HEK293T (cell line): ENCODE measurements at regions not wholly inside any gene's neighbourhood (a gene's known extent, or its start where the extent isn't known, plus 50 kb on each side); places are given as distances from the start of the nearest gene placed in this dataset.

ENCODE experiments used
- CTCF ChIA-PET: fragments of 350-600 bp; formaldehyde crosslinking; extraction: SDS; loops from one replicate; lab custom pipeline; 2021; ENCODE audit warnings: antibody characterized with exemption, inconsistent platforms; lab: Yijun Ruan, JAX
- POLR2A ChIA-PET: fragments of 350-600 bp; formaldehyde crosslinking; extraction: SDS; loops from one replicate; lab custom pipeline; 2020; ENCODE audit warnings: antibody characterized with exemption, inconsistent platforms; lab: Yijun Ruan, JAX
- DNase-seq: peaks from one replicate; pipeline ENCODE4 v3.0.0; 2012; ENCODE audit warnings: mixed read lengths; ENCODE audit errors: extremely low spot score
- ARNT ChIP-seq: fragments of 450-650 bp; IDR thresholded peaks from 2 replicates; pipeline ENCODE4 v1.6.1; 2017; ENCODE audit warnings: mild to moderate bottlenecking
- BHLHE40 ChIP-seq: fragments of 450-650 bp; IDR thresholded peaks from 2 replicates; pipeline ENCODE4 v1.6.1; 2016; ENCODE audit warnings: mild to moderate bottlenecking, moderate library complexity, borderline replicate concordance
- CTBP1 ChIP-seq: fragments of 450-650 bp; IDR thresholded peaks from 2 replicates; pipeline ENCODE4 v1.6.1; 2016; ENCODE audit warnings: borderline replicate concordance
- ELF4 ChIP-seq: fragments of 450-650 bp; IDR thresholded peaks from 2 replicates; pipeline ENCODE4 v1.6.1; 2017; ENCODE audit warnings: antibody characterized with exemption
- FOXA1 ChIP-seq: fragments of 450-650 bp; IDR thresholded peaks from 2 replicates; pipeline ENCODE4 v1.6.1; 2016; ENCODE audit warnings: mild to moderate bottlenecking
- FOXK2 ChIP-seq: fragments of 450-650 bp; IDR thresholded peaks from 2 replicates; pipeline ENCODE4 v1.6.1; 2016; ENCODE audit warnings: mild to moderate bottlenecking
- FOXM1 ChIP-seq: fragments of 450-650 bp; IDR thresholded peaks from 2 replicates; pipeline ENCODE4 v1.6.1; 2017; ENCODE audit warnings: mild to moderate bottlenecking, borderline replicate concordance
- HDGF ChIP-seq: fragments of 450-650 bp; IDR thresholded peaks from 2 replicates; pipeline ENCODE4 v1.6.1; 2017; ENCODE audit warnings: antibody characterized with exemption, borderline replicate concordance
- L3MBTL2 ChIP-seq: fragments of 450-650 bp; conservative IDR thresholded peaks from 2 replicates; pipeline ENCODE4 v1.6.1; 2016; ENCODE audit warnings: mild to moderate bottlenecking
- LEF1 ChIP-seq: fragments of 450-650 bp; IDR thresholded peaks from 2 replicates; pipeline ENCODE4 v1.6.1; 2017; ENCODE audit warnings: mild to moderate bottlenecking, borderline replicate concordance
- NFRKB ChIP-seq: fragments of 450-650 bp; IDR thresholded peaks from 2 replicates; pipeline ENCODE4 v1.6.1; 2016; ENCODE audit warnings: mild to moderate bottlenecking, moderate library complexity
- PKNOX1 ChIP-seq: fragments of 450-650 bp; IDR thresholded peaks from 2 replicates; pipeline ENCODE4 v1.6.1; 2016
- SP1 ChIP-seq: fragments of 450-650 bp; IDR thresholded peaks from 2 replicates; pipeline ENCODE4 v1.6.1; 2017
- SUZ12 ChIP-seq: fragments of 450-650 bp; IDR thresholded peaks from 2 replicates; pipeline ENCODE4 v1.6.1; 2016; ENCODE audit warnings: mild to moderate bottlenecking
- TARDBP ChIP-seq: fragments of 450-650 bp; IDR thresholded peaks from 2 replicates; pipeline ENCODE4 v1.6.1; 2016
- ZNF384 ChIP-seq: fragments of 450-650 bp; IDR thresholded peaks from 2 replicates; pipeline ENCODE4 v1.6.1; 2016

- TF ChIP-seq NFRKB: no peak
- TF ChIP-seq TARDBP: no peak
- TF ChIP-seq PKNOX1: no peak
- no peak for TF ChIP-seq L3MBTL2
- TF ChIP-seq HDGF: no peak
- no peak for TF ChIP-seq FOXK2
- no peak for TF ChIP-seq ZNF384
- no peak for TF ChIP-seq FOXA1
- TF ChIP-seq SUZ12: no peak
- TF ChIP-seq CTBP1: no peak
- no peak for TF ChIP-seq LEF1
- no peak for TF ChIP-seq ELF4
- ChIA-PET POLR2A (no interaction called here), CTCF (no interaction called here)
- DNase-seq: no peak
Measured at GRCh38 chr11:15563054-15563453, 448.3 kb downstream of the INSC start.

- CTCF ChIA-PET: interaction anchor here (0.7 kb wide), 1 partner anchor 11 kb away, joined by 3 read pairs; no protein-coding TSS in a partner anchor
- no peak for DNase-seq
- POLR2A ChIA-PET: no interaction called here
- no peak for TF ChIP-seq CTBP1
- no peak for TF ChIP-seq FOXK2
- TF ChIP-seq HDGF: no peak
- TF ChIP-seq LEF1: no peak
- TF ChIP-seq L3MBTL2: no peak
- no peak for TF ChIP-seq SUZ12
- TF ChIP-seq ARNT: no peak
- TF ChIP-seq TARDBP: no peak
Measured at GRCh38 chr11:15565880-15566279, 451.2 kb downstream of the INSC start.

- ChIA-PET POLR2A (no interaction called here), CTCF (no interaction called here)
- no peak for DNase-seq
- TF ChIP-seq HDGF (no peak), SUZ12 (no peak), FOXM1 (no peak), FOXA1 (no peak), BHLHE40 (no peak), ELF4 (no peak), NFRKB (no peak), PKNOX1 (no peak), CTBP1 (no peak), ZNF384 (no peak), SP1 (no peak), FOXK2 (no peak), L3MBTL2 (no peak), ARNT (no peak), LEF1 (no peak), TARDBP (no peak)
Measured at GRCh38 chr11:15568440-15568839, 453.7 kb downstream of the INSC start.

GRCh38 chr11:15569305-15570025, 454.7 kb downstream of the INSC start:
- DNase-seq: no peak
- ChIA-PET CTCF (no interaction called here), POLR2A (no interaction called here)
- no peak for TF ChIP-seq ELF4

GRCh38 chr11:15575409-15575808, 460.7 kb downstream of the INSC start:
- ChIA-PET CTCF (no interaction called here), POLR2A (no interaction called here)
- TF ChIP-seq LEF1 (no peak), NFRKB (no peak), ARNT (no peak), FOXA1 (no peak), ZNF384 (no peak), CTBP1 (no peak), HDGF (no peak), SUZ12 (no peak), L3MBTL2 (no peak), PKNOX1 (no peak), SP1 (no peak), ELF4 (no peak), FOXM1 (no peak), TARDBP (no peak), BHLHE40 (no peak), FOXK2 (no peak)
- no peak for DNase-seq

GRCh38 chr11:15576769-15577168, 462.0 kb downstream of the INSC start:
- CTCF ChIA-PET: no interaction called here
- DNase-seq: no peak
- TF ChIP-seq NFRKB: no peak
- no peak for TF ChIP-seq ZNF384
- TF ChIP-seq L3MBTL2: no peak
- TF ChIP-seq FOXM1: no peak
- no peak for TF ChIP-seq ELF4
- no peak for TF ChIP-seq CTBP1
- POLR2A ChIA-PET: no interaction called here
